OCI-M1 (cell line): ENCODE measurements at regions not wholly inside any gene's neighbourhood (a gene's known extent, or its start where the extent isn't known, plus 50 kb on each side); places are given as distances from the start of the nearest gene placed in this dataset.

Experiments used
- DNase-seq: peaks from one replicate; lab custom pipeline; 2025; lab: John Stamatoyannopoulos, UW

DNA sequence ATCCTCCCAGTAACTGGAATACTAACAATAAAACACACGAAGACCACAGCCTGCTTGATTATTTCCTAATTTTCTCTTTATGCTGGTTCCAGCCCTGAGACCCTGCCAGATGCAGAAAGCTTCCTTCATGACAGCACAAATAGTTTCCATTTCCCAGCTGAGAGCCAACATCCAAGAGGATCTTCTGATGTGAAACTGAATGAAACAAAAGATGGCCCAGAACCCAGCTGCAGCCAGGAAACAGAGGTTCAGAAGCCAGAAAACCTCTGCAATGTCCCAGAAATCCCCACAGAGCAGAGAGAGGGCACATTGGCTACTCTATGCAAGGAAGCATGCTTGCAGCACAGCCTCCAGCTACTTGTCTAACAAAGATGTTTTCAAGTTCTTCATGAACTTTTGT, 61.8 kb upstream of the PLEKHG1 start:
- DNase-seq, result no peak

DNA sequence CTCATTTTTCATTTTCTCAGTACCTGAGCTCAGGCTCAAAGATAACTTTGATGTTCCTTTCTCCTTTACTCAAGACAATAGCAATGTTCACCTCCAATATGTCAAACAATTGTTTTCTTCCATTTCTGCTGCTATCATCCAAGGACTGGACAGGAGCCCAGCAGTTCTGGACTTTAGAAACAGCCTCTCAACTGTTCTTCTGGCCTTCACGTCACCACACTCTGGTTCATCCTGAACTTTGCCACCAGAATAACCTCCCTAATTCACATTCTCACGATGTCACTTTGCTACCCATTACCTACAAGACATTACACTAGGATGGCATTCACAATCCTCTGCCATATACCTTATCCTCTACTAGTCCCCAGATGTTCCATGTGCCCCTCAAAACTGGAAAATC, 60.6 kb upstream of the PLEKHG1 start:
- DNase-seq, result no peak

DNA sequence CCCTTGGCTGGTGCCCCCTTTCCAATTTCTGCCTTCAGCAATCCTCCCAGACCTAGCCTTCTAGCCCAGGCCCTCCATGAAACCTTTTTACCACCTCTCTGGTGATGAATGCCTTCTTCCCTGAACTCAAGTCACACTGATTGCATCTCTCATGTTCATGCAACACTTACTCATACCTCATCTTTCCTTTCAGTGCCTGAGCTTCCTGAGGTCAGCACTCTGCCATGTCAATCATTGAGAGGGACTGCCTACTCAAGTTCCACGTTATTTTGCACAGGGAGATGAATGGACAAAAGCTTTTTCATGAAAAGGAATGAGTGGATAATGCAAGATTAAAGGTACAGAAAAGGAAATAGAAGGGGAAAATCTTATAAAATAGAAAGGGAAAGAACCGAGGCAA, 60.1 kb upstream of the PLEKHG1 start:
- no peak for DNase-seq

DNA sequence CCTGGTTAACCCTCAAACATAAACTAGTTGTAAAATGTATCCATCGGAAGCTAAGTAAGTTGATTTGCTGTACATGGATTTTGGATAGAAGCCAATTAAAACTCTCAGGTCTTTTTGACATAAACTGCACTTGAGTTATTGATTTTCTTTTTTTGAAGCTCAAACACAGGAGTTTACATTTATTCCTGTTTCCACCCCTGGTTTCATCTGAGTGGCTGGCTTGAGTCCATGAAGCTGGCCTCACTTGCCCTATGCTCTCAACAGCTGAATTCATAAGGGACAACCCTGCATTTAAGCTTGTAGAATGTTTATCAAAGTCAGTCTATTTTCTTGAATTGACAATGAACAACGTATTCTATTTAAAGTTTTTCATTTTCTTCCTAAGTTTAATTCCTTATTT, 58.1 kb upstream of the PLEKHG1 start:
- DNase-seq, result no peak

DNA sequence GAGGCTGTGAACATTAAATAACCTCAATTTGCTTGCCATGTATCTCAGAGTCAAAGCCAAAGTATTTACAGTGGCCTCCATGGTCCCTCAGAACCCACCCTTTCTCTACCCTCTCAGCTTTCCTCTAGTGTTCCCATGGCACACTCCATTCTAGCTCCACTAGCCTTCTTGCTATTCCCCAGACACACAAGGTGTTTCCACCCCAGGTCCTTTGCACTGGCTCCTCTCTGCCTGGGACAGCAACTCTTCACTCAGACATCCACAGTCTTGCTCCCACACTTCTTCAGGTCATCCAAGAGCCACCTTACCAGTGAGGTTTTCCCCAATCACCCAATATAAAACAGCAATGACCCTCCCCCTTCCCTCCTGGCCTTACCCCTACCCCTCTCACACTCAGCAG, 56.5 kb upstream of the PLEKHG1 start:
- no peak for DNase-seq

DNA sequence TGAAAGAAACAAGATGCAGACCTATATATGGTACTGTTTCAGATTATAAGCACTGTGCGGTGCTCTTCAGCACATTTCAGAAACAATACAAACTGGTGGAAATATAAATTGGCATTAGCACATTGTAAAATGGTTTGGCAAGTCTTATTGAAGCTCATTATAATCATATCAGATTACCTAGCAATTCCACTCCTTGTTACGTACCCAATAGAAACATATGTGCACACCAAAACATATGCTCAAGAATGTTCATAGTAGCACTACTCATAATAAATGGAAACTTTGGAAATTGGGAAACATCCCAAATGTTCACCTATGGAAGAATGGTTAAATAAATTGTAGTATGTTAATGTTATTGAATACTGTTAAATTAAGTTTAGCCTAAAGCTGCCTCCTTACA, 54.9 kb upstream of the PLEKHG1 start:
- no peak for DNase-seq

DNA sequence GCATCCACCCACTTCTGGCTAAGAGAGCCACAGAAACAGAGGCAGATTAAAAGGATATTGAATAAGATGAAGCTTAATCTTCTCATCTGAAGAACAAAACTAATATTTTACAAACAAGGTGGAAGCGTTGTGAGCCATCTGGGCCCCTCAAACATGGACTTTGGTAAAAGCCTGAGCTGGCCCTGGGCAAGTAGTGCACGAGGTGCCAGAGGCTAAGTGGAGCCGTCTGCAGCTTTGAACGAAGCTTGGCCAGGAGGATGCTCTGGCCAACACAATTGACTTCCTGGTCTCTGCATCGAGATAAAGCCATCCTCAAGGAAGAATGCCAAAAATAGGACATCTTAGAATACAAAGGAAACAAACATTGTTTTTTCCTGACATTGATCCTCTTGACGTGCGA, 53.2 kb upstream of the PLEKHG1 start:
- DNase-seq, result no peak

DNA sequence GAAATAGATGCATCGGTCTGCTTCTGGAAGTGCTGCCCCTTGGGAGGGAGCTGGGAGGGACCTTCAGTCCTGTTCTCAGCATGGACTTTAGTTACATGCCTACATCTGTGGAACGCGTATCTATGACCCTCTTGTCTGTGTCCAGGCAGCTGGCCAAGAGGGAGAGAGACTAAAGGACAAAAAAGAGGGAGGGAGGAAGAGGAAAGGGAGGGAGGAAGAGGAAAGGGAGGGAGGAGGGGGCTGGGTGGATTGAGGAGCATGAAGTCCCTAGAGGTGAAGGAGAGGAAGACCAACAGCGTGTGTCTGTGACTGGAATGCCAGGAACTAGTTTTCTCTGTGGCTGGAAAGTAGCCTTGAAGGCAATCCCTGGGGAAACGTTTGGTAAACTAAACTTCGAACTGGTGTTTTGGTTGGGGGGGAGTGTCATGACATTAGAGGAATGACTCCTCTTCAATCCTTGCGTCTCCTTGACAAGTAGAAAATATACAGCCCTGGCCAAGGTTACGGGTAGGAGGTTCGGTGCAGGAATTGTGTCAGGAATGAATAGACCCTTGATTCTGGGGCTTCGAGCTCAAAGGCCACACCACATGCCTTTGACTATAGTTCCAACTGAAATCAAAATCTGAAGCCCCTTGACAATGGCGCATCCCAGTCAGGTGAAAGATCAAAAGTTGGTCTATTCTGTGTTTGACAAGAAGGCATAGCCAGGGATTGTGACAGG, 52.0 kb upstream of the PLEKHG1 start:
- no peak for DNase-seq

DNA sequence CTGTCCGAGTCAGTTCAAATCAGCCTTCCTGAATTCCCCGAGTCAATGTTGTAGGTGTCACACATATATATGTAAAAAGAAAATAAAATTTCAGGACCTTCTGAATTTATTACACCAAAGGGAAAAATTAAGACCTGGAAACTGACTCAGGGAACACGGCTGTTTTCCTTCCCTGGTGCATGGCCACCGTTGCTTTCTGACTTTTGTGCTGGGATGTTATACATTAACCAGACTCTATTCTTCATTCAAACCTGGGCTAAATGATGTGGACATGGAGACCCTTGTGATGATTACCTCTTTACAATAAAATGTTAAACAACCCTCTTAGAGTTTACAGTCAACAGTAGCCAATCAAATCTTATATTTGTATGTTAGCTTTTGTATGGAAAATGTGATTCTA, 51.4 kb upstream of the PLEKHG1 start:
- DNase-seq, result no peak

DNA sequence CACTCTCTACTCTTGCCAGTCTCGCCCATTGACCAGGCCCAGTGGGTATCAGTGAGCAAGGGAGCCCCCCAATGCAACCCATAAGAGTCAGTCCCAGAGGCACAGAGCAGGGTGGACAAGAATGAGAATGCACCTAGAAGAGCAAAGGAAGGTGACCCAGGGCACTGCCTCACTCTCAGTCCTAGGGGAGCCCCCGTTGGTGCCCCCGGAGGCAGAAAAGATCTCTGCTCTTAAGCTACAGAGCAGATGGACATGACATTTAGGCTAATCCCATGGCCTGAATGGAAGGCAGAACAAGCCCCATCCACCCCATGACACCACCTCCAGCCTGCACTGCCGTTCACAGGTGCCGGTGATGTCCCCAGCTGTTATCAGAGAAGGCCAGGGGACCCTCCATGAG, 50.7 kb upstream of the PLEKHG1 start:
- no peak for DNase-seq

DNA sequence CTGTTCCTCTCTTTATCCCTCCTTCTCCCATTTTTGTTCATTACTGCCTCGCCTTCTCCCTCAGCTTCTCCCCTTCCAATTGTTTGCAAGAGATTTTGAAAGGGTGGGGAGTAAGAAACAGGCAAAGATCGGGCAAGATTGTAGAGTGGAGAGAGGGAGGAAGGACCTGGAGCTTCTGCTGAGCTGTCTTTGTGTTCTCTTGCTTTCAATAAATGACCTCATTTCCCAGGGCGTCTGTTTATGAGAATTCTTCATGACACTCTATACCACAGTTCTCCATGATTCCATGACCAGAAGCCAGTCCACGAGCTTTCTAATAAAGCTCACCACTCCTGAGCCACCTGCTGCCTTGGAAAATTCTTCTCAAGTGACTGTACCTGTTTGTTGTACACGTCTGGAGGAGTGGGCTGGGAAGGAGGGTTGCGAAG, 50.0 kb upstream of the PLEKHG1 start:
- DNase-seq, result no peak
